D721Med (cell line): ENCODE measurements at regions not wholly inside any gene's neighbourhood (a gene's known extent, or its start where the extent isn't known, plus 50 kb on each side); places are given as distances from the start of the nearest gene placed in this dataset.

ENCODE experiments used
- DNase-seq: peaks from one replicate; pipeline ENCODE4 v3.0.0; 2011; ENCODE audit warnings: low spot score; ENCODE audit not compliant: insufficient read length
- FAIRE-seq: peaks from 2 replicates; lab custom pipeline; 2011; peaks lifted over from hg19 to GRCh38; lab: Jason Lieb, UNC
- CTCF ChIP-seq: IDR thresholded peaks from 2 replicates; pipeline ENCODE4 v1.5.1; 2012; ENCODE audit warnings: mild to moderate bottlenecking, control low read depth; ENCODE audit not compliant: insufficient read depth; ENCODE audit errors: missing control alignments

- no peak for DNase-seq
- no peak for TF ChIP-seq CTCF
- FAIRE-seq: no peak
Observed at GRCh38 chr5:5046680-5047502, 93.2 kb upstream of the ADAMTS16 start.

GRCh38 chr5:5050801-5051200 lies 89.3 kb upstream of the ADAMTS16 start:
- TF ChIP-seq CTCF: no peak
- DNase-seq (no peak), FAIRE-seq (no peak)

- FAIRE-seq (no peak), DNase-seq (no peak)
- no peak for TF ChIP-seq CTCF
Observed at GRCh38 chr5:5055712-5056111, 84.4 kb upstream of the ADAMTS16 start.

- FAIRE-seq (no peak), DNase-seq (no peak)
- TF ChIP-seq CTCF: no peak
Observed at GRCh38 chr5:5061836-5062235, 78.3 kb upstream of the ADAMTS16 start.

- DNase-seq (no peak), FAIRE-seq (no peak)
- TF ChIP-seq CTCF: no peak
Observed at GRCh38 chr5:5062525-5063302, 77.4 kb upstream of the ADAMTS16 start.

GRCh38 chr5:5063533-5063953 lies 76.6 kb upstream of the ADAMTS16 start:
- TF ChIP-seq CTCF: no peak
- no peak for DNase-seq
- FAIRE-seq: no peak
